Mucosa of descending colon (tissue), 3 donors: ENCODE measurements at regions not wholly inside any gene's neighbourhood (a gene's known extent, or its start where the extent isn't known, plus 50 kb on each side); places are given as distances from the start of the nearest gene placed in this dataset.

ENCODE experiments used
- ATAC-seq: fragments of 200-7000 bp; cut with Tn5 transposase; one replicate; pipeline ENCODE4 v1.9.1; 2020; ENCODE audit warnings: mild to moderate bottlenecking, moderate library complexity
- DNase-seq, 3 donors: peaks; one replicate each; pipeline ENCODE4 v3.0.0-alpha.2; 2020
- H3K36me3 ChIP-seq: fragments of 200-600 bp; one replicate; pipeline ENCODE4 v1.8.0; 2021; ENCODE audit warnings: low read depth, mild to moderate bottlenecking
- H3K4me1 ChIP-seq: fragments of 200-600 bp; one replicate; pipeline ENCODE4 v1.8.0; 2021; ENCODE audit warnings: low read depth, mild to moderate bottlenecking
- H3K4me3 ChIP-seq: fragments of 200-600 bp; one replicate; pipeline ENCODE4 v1.8.0; 2021; ENCODE audit warnings: mild to moderate bottlenecking
- H3K9me3 ChIP-seq: fragments of 200-600 bp; one replicate; pipeline ENCODE4 v1.8.0; 2021; ENCODE audit warnings: mild to moderate bottlenecking
- CTCF ChIP-seq: fragments of 200-600 bp; IDR thresholded peaks from one replicate; pipeline ENCODE4 v1.8.0; 2022; ENCODE audit warnings: antibody characterized with exemption, mild to moderate bottlenecking
- intact Hi-C, 2 donors: fragments of 100-400 bp; cut with DNase I in 1 of 2; cut with micrococcal nuclease in 1 of 2; formaldehyde crosslinking; loops; one replicate each; pipeline versions ENCODE4 v1.11.0 to v1.11.1; 2022; cut with DNase I, micrococcal nuclease
- donor health status: DM: no; HTN: no; CAD: no; lungs with moderate emphysema.
- donor health status: DM: no; HTN: no; CAD: no.
- donor health status: DM: no; HTN: yes; CAD: no.

GRCh38 chrX:45761920-45762319 lies 561.2 kb upstream of the DIPK2B start:
- Histone ChIP-seq H3K9me3 (no peaks in the 10 kb centered on the region), H3K36me3 (no peaks in the 10 kb centered on the region), H3K4me3 (no peak overlapping the region), H3K4me1 (peaks cover 1% of the 10 kb centered on the region)
- no peak for ATAC-seq
- no peak for DNase-seq
- intact Hi-C loops, result no loop called here
- TF ChIP-seq CTCF, result no peak

- Histone ChIP-seq H3K9me3 (no peaks in the 10 kb centered on the region), H3K36me3 (no peaks in the 10 kb centered on the region), H3K4me1 (peaks cover 7% of the 10 kb centered on the region), H3K4me3 (no peak overlapping the region)
- TF ChIP-seq CTCF, result no peak
- ATAC-seq, result no peak
- DNase-seq, result no peak
- intact Hi-C loops, result no loop called here
Observed at GRCh38 chrX:45760187-45760742, 559.6 kb upstream of the DIPK2B start.

GRCh38 chrX:45758738-45759397 lies 558.2 kb upstream of the DIPK2B start:
- Histone ChIP-seq H3K9me3 (no peaks in the 10 kb centered on the region), H3K4me1 (peaks cover 7% of the 10 kb centered on the region), H3K4me3 (no peak overlapping the region), H3K36me3 (no peaks in the 10 kb centered on the region)
- intact Hi-C loops, result no loop called here
- ATAC-seq, result peak; percentile 52
- no peak for TF ChIP-seq CTCF
- no peak for DNase-seq

- peaks cover 7% of the 10 kb centered on the region for H3K4me1 ChIP-seq
- H3K9me3 ChIP-seq, result no peaks in the 10 kb centered on the region
- H3K4me3 ChIP-seq, result no peak overlapping the region
- no peaks in the 10 kb centered on the region for H3K36me3 ChIP-seq
- ATAC-seq (peak; percentile 61), DNase-seq (no peak)
- TF ChIP-seq CTCF, result no peak
- intact Hi-C loops, result no loop called here
Observed at GRCh38 chrX:45758319-45758718, 557.6 kb upstream of the DIPK2B start.

GRCh38 chrX:45757272-45757671 lies 556.6 kb upstream of the DIPK2B start:
- Histone ChIP-seq H3K9me3 (no peaks in the 10 kb centered on the region), H3K4me3 (no peak overlapping the region), H3K36me3 (no peaks in the 10 kb centered on the region), H3K4me1 (peaks cover 7% of the 10 kb centered on the region)
- intact Hi-C loops, result no loop called here
- no peak for TF ChIP-seq CTCF
- no peak for DNase-seq
- no peak for ATAC-seq
